CMK (cell line): ENCODE measurements at regions not wholly inside any gene's neighbourhood (a gene's known extent, or its start where the extent isn't known, plus 50 kb on each side); places are given as distances from the start of the nearest gene placed in this dataset.

Source experiments
- DNase-seq: peaks from one replicate; pipeline ENCODE4 v3.0.0-alpha.2; 2010; ENCODE audit warnings: low read depth

- DNase-seq, result no peak
These were observed 280.2 kb upstream of the GALNTL6 start for GRCh38 chr4:171532968-171533367.

- no peak for DNase-seq
These were observed 288.3 kb upstream of the GALNTL6 start for GRCh38 chr4:171524903-171525302.

GRCh38 chr4:171521726-171522125 lies 291.5 kb upstream of the GALNTL6 start:
- DNase-seq, result no peak

GRCh38 chr4:171519457-171519856 lies 293.7 kb upstream of the GALNTL6 start:
- no peak for DNase-seq

- DNase-seq, result no peak
These were observed 295.3 kb upstream of the GALNTL6 start for GRCh38 chr4:171517883-171518282.

GRCh38 chr4:171516694-171517093 lies 296.5 kb upstream of the GALNTL6 start:
- DNase-seq, result no peak

- no peak for DNase-seq
These were observed 328.5 kb upstream of the GALNTL6 start for GRCh38 chr4:171484681-171485080.

GRCh38 chr4:171478181-171478580 lies 335.0 kb upstream of the GALNTL6 start:
- no peak for DNase-seq

GRCh38 chr4:171475111-171475510 lies 338.1 kb upstream of the GALNTL6 start:
- DNase-seq, result peak; percentile 7

- DNase-seq, result no peak
These were observed 340.0 kb upstream of the GALNTL6 start for GRCh38 chr4:171473155-171473554.

- DNase-seq, result no peak
These were observed 341.0 kb upstream of the GALNTL6 start for GRCh38 chr4:171472230-171472629.

- DNase-seq, result no peak
These were observed 348.7 kb upstream of the GALNTL6 start for GRCh38 chr4:171464499-171464898.

- DNase-seq, result no peak
These were observed 352.0 kb upstream of the GALNTL6 start for GRCh38 chr4:171461191-171461590.

- no peak for DNase-seq
These were observed 364.2 kb upstream of the GALNTL6 start for GRCh38 chr4:171448919-171449481.

- no peak for DNase-seq
These were observed 364.8 kb upstream of the GALNTL6 start for GRCh38 chr4:171448358-171448757.

- no peak for DNase-seq
These were observed 371.8 kb upstream of the GALNTL6 start for GRCh38 chr4:171441300-171441941.

- no peak for DNase-seq
These were observed 379.5 kb upstream of the GALNTL6 start for GRCh38 chr4:171433674-171434073.

- no peak for DNase-seq
These were observed 380.7 kb upstream of the GALNTL6 start for GRCh38 chr4:171432536-171432935.

- DNase-seq, result no peak
These were observed 382.7 kb upstream of the GALNTL6 start for GRCh38 chr4:171430495-171430894.

- DNase-seq, result no peak
These were observed 416.0 kb upstream of the GALNTL6 start for GRCh38 chr4:171397175-171397574.

- no peak for DNase-seq
These were observed 422.6 kb upstream of the GALNTL6 start for GRCh38 chr4:171390626-171391025.

GRCh38 chr4:171378323-171378722 lies 434.9 kb upstream of the GALNTL6 start:
- no peak for DNase-seq

- DNase-seq, result no peak
These were observed 436.5 kb upstream of the GALNTL6 start for GRCh38 chr4:171376724-171377123.

- DNase-seq, result no peak
These were observed 459.7 kb upstream of the GALNTL6 start for GRCh38 chr4:171353535-171353934.
